ENCODE measurements at regions not wholly inside any gene's neighbourhood (a gene's known extent, or its start where the extent isn't known, plus 50 kb on each side); places are given as distances from the start of the nearest gene placed in this dataset.

- DNase-seq (ENCODE audit: low read depth), result no peak
Observed at GRCh38 chr16:79327836-79328235, 272.7 kb downstream of the MAF start.

GRCh38 chr16:79326549-79326948 is 274.0 kb downstream of the MAF start:
- TF ChIP-seq CTCF (conservative IDR thresholded peaks at IDR 0.05; ENCODE audit: low read depth, low read length), result no peak
- H3K4me3 ChIP-seq (ENCODE audit: low read length), result no peak overlapping the region
- no peak for DNase-seq (ENCODE audit: low read depth)

More at GRCh38 chr16:79327836-79328235, 272.7 kb downstream of the MAF start:
- no peak overlapping the region for H3K4me3 ChIP-seq (ENCODE audit: low read length)
- no peak for TF ChIP-seq CTCF (conservative IDR thresholded peaks at IDR 0.05; ENCODE audit: low read depth, low read length)

- DNase-seq (ENCODE audit: low read depth), result no peak
- no peak for TF ChIP-seq CTCF (conservative IDR thresholded peaks at IDR 0.05; ENCODE audit: low read depth, low read length)
- H3K4me3 ChIP-seq (ENCODE audit: low read length), result no peak overlapping the region
Observed at GRCh38 chr16:79325226-79325945, 275.2 kb downstream of the MAF start.

GRCh38 chr16:79320956-79321355 is 279.6 kb downstream of the MAF start:
- DNase-seq (ENCODE audit: low read depth), result no peak
- TF ChIP-seq CTCF (conservative IDR thresholded peaks at IDR 0.05; ENCODE audit: low read depth, low read length), result no peak
- H3K4me3 ChIP-seq (ENCODE audit: low read length), result no peak overlapping the region

GRCh38 chr16:79318143-79318899 is 282.2 kb downstream of the MAF start:
- H3K4me3 ChIP-seq (ENCODE audit: low read length), result no peak overlapping the region
- DNase-seq (ENCODE audit: low read depth), result no peak
- no peak for TF ChIP-seq CTCF (conservative IDR thresholded peaks at IDR 0.05; ENCODE audit: low read depth, low read length)

GRCh38 chr16:79317521-79317920 is 283.0 kb downstream of the MAF start:
- H3K4me3 ChIP-seq (ENCODE audit: low read length), result no peak overlapping the region
- no peak for DNase-seq (ENCODE audit: low read depth)
- TF ChIP-seq CTCF (conservative IDR thresholded peaks at IDR 0.05; ENCODE audit: low read depth, low read length), result no peak

GRCh38 chr16:79317026-79317425 is 283.5 kb downstream of the MAF start:
- no peak for TF ChIP-seq CTCF (conservative IDR thresholded peaks at IDR 0.05; ENCODE audit: low read depth, low read length)
- no peak overlapping the region for H3K4me3 ChIP-seq (ENCODE audit: low read length)
- DNase-seq (ENCODE audit: low read depth), result no peak

All from retinal pigment epithelial cell (primary cell).